HG03139 (cell line): ENCODE measurements at regions not wholly inside any gene's neighbourhood (a gene's known extent, or its start where the extent isn't known, plus 50 kb on each side); places are given as distances from the start of the nearest gene placed in this dataset.
"Not testable (repeated sequence)": the region's sequence is repeated elsewhere in the genome, so short reads cannot be mapped to it uniquely, and the experiment has no call there.

Experiments used
- ATAC-seq: cut with Tn5 transposase; IDR thresholded peaks from one replicate; pipeline ENCODE4 v1.9.1; 2021; ENCODE audit not compliant: unreplicated experiment

- no peak for ATAC-seq
These were observed 96.2 kb downstream of the RGS2 start for GRCh38 chr1:192905049-192905448.

- ATAC-seq = no peak
These were observed 97.5 kb downstream of the RGS2 start for GRCh38 chr1:192906334-192906733.

- ATAC-seq = no peak
These were observed 98.9 kb downstream of the RGS2 start for GRCh38 chr1:192907545-192908243.

GRCh38 chr1:192911896-192912656 lies 103.2 kb downstream of the RGS2 start:
- not testable (repeated sequence) for ATAC-seq

GRCh38 chr1:192913683-192914082 lies 104.8 kb downstream of the RGS2 start:
- no peak for ATAC-seq

- no peak for ATAC-seq
These were observed 105.3 kb downstream of the RGS2 start for GRCh38 chr1:192914092-192914491.

- no peak for ATAC-seq
These were observed 105.9 kb downstream of the RGS2 start for GRCh38 chr1:192914696-192915095.

GRCh38 chr1:192916021-192916420 lies 107.2 kb downstream of the RGS2 start:
- ATAC-seq = no peak

GRCh38 chr1:192918259-192918658 lies 109.4 kb downstream of the RGS2 start:
- no peak for ATAC-seq

- no peak for ATAC-seq
These were observed 111.6 kb downstream of the RGS2 start for GRCh38 chr1:192920412-192920811.

- ATAC-seq = no peak
These were observed 116.8 kb downstream of the RGS2 start for GRCh38 chr1:192925609-192926008.

- no peak for ATAC-seq
These were observed 117.9 kb downstream of the RGS2 start for GRCh38 chr1:192926736-192927135.

GRCh38 chr1:192927496-192927895 lies 118.7 kb downstream of the RGS2 start:
- no peak for ATAC-seq

- ATAC-seq = no peak
These were observed 120.8 kb downstream of the RGS2 start for GRCh38 chr1:192929597-192929996.

GRCh38 chr1:192933744-192934143 lies 124.9 kb downstream of the RGS2 start:
- ATAC-seq = no peak

GRCh38 chr1:192936313-192937018 lies 122.7 kb downstream of the UCHL5 start:
- ATAC-seq = no peak

GRCh38 chr1:192937128-192937527 lies 122.0 kb downstream of the UCHL5 start:
- no peak for ATAC-seq

- no peak for ATAC-seq
These were observed 119.7 kb downstream of the UCHL5 start for GRCh38 chr1:192939440-192939839.

- no peak for ATAC-seq
These were observed 118.5 kb downstream of the UCHL5 start for GRCh38 chr1:192940658-192941057.

- no peak for ATAC-seq
These were observed 117.3 kb downstream of the UCHL5 start for GRCh38 chr1:192941722-192942411.

GRCh38 chr1:192943108-192943507 lies 116.1 kb downstream of the UCHL5 start:
- no peak for ATAC-seq
